HepG2 (cell line): ENCODE measurements at regions not wholly inside any gene's neighbourhood (a gene's known extent, or its start where the extent isn't known, plus 50 kb on each side); places are given as distances from the start of the nearest gene placed in this dataset.

Experiments
- CEBPB ChIP-seq: IDR thresholded peaks from 2 replicates; pipeline ENCODE4 v1.6.1; 2011; ENCODE audit warnings: low read depth, low read length, improper control_type of control experiment, borderline replicate concordance
- E2F5 ChIP-seq: sonication (generic); formaldehyde crosslinking; conservative IDR thresholded peaks from 2 replicates; pipeline ENCODE4 v1.4.0; 2020; ENCODE audit warnings: missing genetic modification reagents
- GABPA ChIP-seq, 2 experiments: IDR thresholded peaks; 2 replicates each; pipeline ENCODE4 v1.6.1; 2011 to 2016; ENCODE audit warnings: low read depth in 2 of 2, low read length in 1 of 2, missing biosample characterization in 1 of 2, missing genetic modification characterization in 1 of 2
- NFYB ChIP-seq: sonication (generic); formaldehyde crosslinking; IDR thresholded peaks from 2 replicates; pipeline ENCODE4 v1.4.0; 2020; ENCODE audit warnings: missing genetic modification reagents
- POGZ ChIP-seq: sonication (generic); formaldehyde crosslinking; IDR thresholded peaks from 2 replicates; pipeline ENCODE4 v1.4.0; 2020; ENCODE audit warnings: mild to moderate bottlenecking, missing genetic modification reagents
- RBM22 ChIP-seq: fragments of 200-400 bp; formaldehyde crosslinking; optimal IDR thresholded peaks from 2 replicates; pipeline ENCODE3; 2017; ENCODE audit warnings: mild to moderate bottlenecking, low read length, moderate library complexity
- RBM39 ChIP-seq: fragments of 200-400 bp; formaldehyde crosslinking; IDR thresholded peaks from one replicate; pipeline ENCODE4 v1.6.1; 2018; ENCODE audit warnings: antibody characterized with exemption, mild to moderate bottlenecking, low read depth, low read length; ENCODE audit not compliant: poor library complexity, severe bottlenecking
- SETDB1 ChIP-seq: sonication (generic); formaldehyde crosslinking; IDR thresholded peaks from 2 replicates; pipeline ENCODE4 v1.5.1; 2020; ENCODE audit warnings: missing genetic modification reagents, mild to moderate bottlenecking, borderline replicate concordance
- SIN3A ChIP-seq: IDR thresholded peaks from 2 replicates; pipeline ENCODE4 v1.6.1; 2011; ENCODE audit warnings: low read depth, mild to moderate bottlenecking, control low read depth, low read length, borderline replicate concordance
- TF ChIP-seq, protein P1 (sequence below): sonication (generic); formaldehyde crosslinking; IDR thresholded peaks from 2 replicates; pipeline ENCODE4 v1.5.0; 2020; ENCODE audit warnings: mild to moderate bottlenecking, missing genetic modification reagents, moderate library complexity

GRCh38 chr16:49078104-49078503, 203.5 kb downstream of the CBLN1 start:
- no peak for TF ChIP-seq RBM22
- no peak for TF ChIP-seq POGZ (CRISPR knock-in tag)
- TF ChIP-seq RBM39 = no peak
- no peak for TF ChIP-seq E2F5 (CRISPR knock-in tag)
- TF ChIP-seq SIN3A = no peak
- TF ChIP-seq GABPA (IDR thresholded peaks at IDR 0.05; ENCODE audit: low read depth, low read length) = no peak
- no peak for TF ChIP-seq GABPA (CRISPR knock-in tag; IDR thresholded peaks at IDR 0.05; ENCODE audit: low read depth)
- TF ChIP-seq SETDB1 (CRISPR knock-in tag) = no peak
- TF ChIP-seq CEBPB = no peak
- no peak for TF ChIP-seq NFYB
- TF ChIP-seq, protein P1, sequence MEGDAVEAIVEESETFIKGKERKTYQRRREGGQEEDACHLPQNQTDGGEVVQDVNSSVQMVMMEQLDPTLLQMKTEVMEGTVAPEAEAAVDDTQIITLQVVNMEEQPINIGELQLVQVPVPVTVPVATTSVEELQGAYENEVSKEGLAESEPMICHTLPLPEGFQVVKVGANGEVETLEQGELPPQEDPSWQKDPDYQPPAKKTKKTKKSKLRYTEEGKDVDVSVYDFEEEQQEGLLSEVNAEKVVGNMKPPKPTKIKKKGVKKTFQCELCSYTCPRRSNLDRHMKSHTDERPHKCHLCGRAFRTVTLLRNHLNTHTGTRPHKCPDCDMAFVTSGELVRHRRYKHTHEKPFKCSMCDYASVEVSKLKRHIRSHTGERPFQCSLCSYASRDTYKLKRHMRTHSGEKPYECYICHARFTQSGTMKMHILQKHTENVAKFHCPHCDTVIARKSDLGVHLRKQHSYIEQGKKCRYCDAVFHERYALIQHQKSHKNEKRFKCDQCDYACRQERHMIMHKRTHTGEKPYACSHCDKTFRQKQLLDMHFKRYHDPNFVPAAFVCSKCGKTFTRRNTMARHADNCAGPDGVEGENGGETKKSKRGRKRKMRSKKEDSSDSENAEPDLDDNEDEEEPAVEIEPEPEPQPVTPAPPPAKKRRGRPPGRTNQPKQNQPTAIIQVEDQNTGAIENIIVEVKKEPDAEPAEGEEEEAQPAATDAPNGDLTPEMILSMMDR (CRISPR knock-in tag) = no peak
